SU-DHL-6 (cell line): ENCODE measurements at regions not wholly inside any gene's neighbourhood (a gene's known extent, or its start where the extent isn't known, plus 50 kb on each side); places are given as distances from the start of the nearest gene placed in this dataset.

Experiments used
- EZH2phosphoT487 ChIP-seq: fragments of 200-600 bp; sonication (generic), shearing (Covaris generic); conservative IDR thresholded peaks from 2 replicates; pipeline ENCODE4 v1.6.1; 2018; ENCODE audit warnings: mild to moderate bottlenecking, antibody characterized with exemption, low read length, moderate library complexity, mixed read lengths
- TF ChIP-seq, protein P1 (sequence below): fragments of 200-600 bp; sonication (generic); IDR thresholded peaks from one replicate; pipeline ENCODE4 v1.5.1; 2017; ENCODE audit warnings: antibody characterized with exemption, mild to moderate bottlenecking, low read length, moderate library complexity; ENCODE audit not compliant: insufficient read depth, poor library complexity, severe bottlenecking

GRCh38 chr3:139112230-139112558 lies 67.5 kb upstream of the PRR23C start:
- TF ChIP-seq, protein P1, sequence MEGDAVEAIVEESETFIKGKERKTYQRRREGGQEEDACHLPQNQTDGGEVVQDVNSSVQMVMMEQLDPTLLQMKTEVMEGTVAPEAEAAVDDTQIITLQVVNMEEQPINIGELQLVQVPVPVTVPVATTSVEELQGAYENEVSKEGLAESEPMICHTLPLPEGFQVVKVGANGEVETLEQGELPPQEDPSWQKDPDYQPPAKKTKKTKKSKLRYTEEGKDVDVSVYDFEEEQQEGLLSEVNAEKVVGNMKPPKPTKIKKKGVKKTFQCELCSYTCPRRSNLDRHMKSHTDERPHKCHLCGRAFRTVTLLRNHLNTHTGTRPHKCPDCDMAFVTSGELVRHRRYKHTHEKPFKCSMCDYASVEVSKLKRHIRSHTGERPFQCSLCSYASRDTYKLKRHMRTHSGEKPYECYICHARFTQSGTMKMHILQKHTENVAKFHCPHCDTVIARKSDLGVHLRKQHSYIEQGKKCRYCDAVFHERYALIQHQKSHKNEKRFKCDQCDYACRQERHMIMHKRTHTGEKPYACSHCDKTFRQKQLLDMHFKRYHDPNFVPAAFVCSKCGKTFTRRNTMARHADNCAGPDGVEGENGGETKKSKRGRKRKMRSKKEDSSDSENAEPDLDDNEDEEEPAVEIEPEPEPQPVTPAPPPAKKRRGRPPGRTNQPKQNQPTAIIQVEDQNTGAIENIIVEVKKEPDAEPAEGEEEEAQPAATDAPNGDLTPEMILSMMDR, result no peak
- no peak for TF ChIP-seq EZH2phosphoT487
